M059J (cell line): ENCODE measurements at regions not wholly inside any gene's neighbourhood (a gene's known extent, or its start where the extent isn't known, plus 50 kb on each side); places are given as distances from the start of the nearest gene placed in this dataset.
A peak's percentile ranks its signal among the peaks of the same experiment; 100 is the strongest.

Experiments
- DNase-seq: peaks from one replicate; pipeline ENCODE4 v3.0.0-alpha.2; 2012; ENCODE audit warnings: low read depth

- DNase-seq, result peak; percentile 14
Observed at GRCh38 chr1:194538453-194538852, 1352.0 kb upstream of the B3GALT2 start.

GRCh38 chr1:194537521-194537920 is 1351.1 kb upstream of the B3GALT2 start:
- no peak for DNase-seq

GRCh38 chr1:194535369-194535768 is 1349.0 kb upstream of the B3GALT2 start:
- DNase-seq, result peak; percentile 20

GRCh38 chr1:194534784-194535183 is 1348.4 kb upstream of the B3GALT2 start:
- peak; percentile 7 for DNase-seq

GRCh38 chr1:194533641-194534040 is 1347.2 kb upstream of the B3GALT2 start:
- peak; percentile 11 for DNase-seq

- no peak for DNase-seq
Observed at GRCh38 chr1:194517567-194517966, 1331.2 kb upstream of the B3GALT2 start.

GRCh38 chr1:194515916-194516315 is 1329.5 kb upstream of the B3GALT2 start:
- DNase-seq, result no peak

- DNase-seq, result peak; percentile 31
Observed at GRCh38 chr1:194512957-194513356, 1326.5 kb upstream of the B3GALT2 start.

GRCh38 chr1:194512345-194512744 is 1325.9 kb upstream of the B3GALT2 start:
- no peak for DNase-seq

- no peak for DNase-seq
Observed at GRCh38 chr1:194503209-194503608, 1316.8 kb upstream of the B3GALT2 start.

GRCh38 chr1:194495434-194495833 is 1309.0 kb upstream of the B3GALT2 start:
- no peak for DNase-seq

- DNase-seq, result no peak
Observed at GRCh38 chr1:194487172-194487571, 1300.8 kb upstream of the B3GALT2 start.

GRCh38 chr1:194485432-194485831 is 1299.0 kb upstream of the B3GALT2 start:
- no peak for DNase-seq

- no peak for DNase-seq
Observed at GRCh38 chr1:194478731-194479130, 1292.3 kb upstream of the B3GALT2 start.

GRCh38 chr1:194477908-194478307 is 1291.5 kb upstream of the B3GALT2 start:
- DNase-seq, result no peak

GRCh38 chr1:194476872-194477271 is 1290.5 kb upstream of the B3GALT2 start:
- DNase-seq, result peak; percentile 7

- DNase-seq, result no peak
Observed at GRCh38 chr1:194476351-194476750, 1289.9 kb upstream of the B3GALT2 start.

- peak; percentile 12 for DNase-seq
Observed at GRCh38 chr1:194474701-194475100, 1288.3 kb upstream of the B3GALT2 start.

- no peak for DNase-seq
Observed at GRCh38 chr1:194473766-194474165, 1287.4 kb upstream of the B3GALT2 start.

GRCh38 chr1:194469282-194469681 is 1282.9 kb upstream of the B3GALT2 start:
- DNase-seq, result no peak

GRCh38 chr1:194466706-194467105 is 1280.3 kb upstream of the B3GALT2 start:
- DNase-seq, result peak; percentile 34

GRCh38 chr1:194447636-194448035 is 1261.2 kb upstream of the B3GALT2 start:
- peak; percentile 10 for DNase-seq

GRCh38 chr1:194445244-194445643 is 1258.8 kb upstream of the B3GALT2 start:
- no peak for DNase-seq

GRCh38 chr1:194442901-194443575 is 1256.6 kb upstream of the B3GALT2 start:
- DNase-seq, result no peak
